ENCODE measurements at regions not wholly inside any gene's neighbourhood (a gene's known extent, or its start where the extent isn't known, plus 50 kb on each side); places are given as distances from the start of the nearest gene placed in this dataset.

DNA sequence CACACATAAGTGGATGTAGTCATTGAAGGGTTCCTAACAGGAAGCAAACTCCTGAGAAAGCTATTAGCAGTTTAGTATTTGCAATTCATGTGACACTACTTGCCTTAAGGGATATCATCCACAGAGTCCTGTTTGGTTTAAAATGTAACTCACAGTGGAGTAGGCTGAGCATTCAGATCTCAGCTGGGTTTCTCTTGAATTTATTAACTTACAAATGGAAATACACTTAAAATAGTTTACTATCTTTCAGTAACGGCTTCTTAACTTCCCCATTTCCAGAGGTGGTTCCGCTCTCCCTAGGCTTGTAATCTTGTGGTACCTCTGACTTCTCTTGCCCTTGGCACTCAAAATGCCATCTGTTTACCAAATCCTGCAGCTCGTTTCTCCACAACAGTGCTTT lies 660.7 kb upstream of the ADAMTS16 start:
- TF ChIP-seq POLR2AphosphoS5 (IDR thresholded peaks at IDR 0.05; ENCODE audit: low read depth, low read length) (no peak), SIN3A (IDR thresholded peaks at IDR 0.05; ENCODE audit: borderline replicate concordance, insufficient read depth, low read length) (no peak), REST (IDR thresholded peaks at IDR 0.05; ENCODE audit: insufficient read depth in 1 of 2, low read depth in 2 of 2, low read length in 2 of 2) (no peak)

Measured in PFSK-1 (cell line).